GM12864 (cell line): ENCODE measurements at regions not wholly inside any gene's neighbourhood (a gene's known extent, or its start where the extent isn't known, plus 50 kb on each side); places are given as distances from the start of the nearest gene placed in this dataset.

Experiments
- DNase-seq: peaks from one replicate; pipeline ENCODE4 v3.0.0-alpha.2; 2011; ENCODE audit warnings: low read depth
- H3K4me3 ChIP-seq: 2 replicates; pipeline ENCODE4 v1.5.1; 2011; ENCODE audit warnings: mild to moderate bottlenecking, low read depth, low read length, control low read depth
- TF ChIP-seq, protein P1 (sequence below): IDR thresholded peaks from 2 replicates; pipeline ENCODE4 v1.5.1; 2011; ENCODE audit warnings: low read depth, mild to moderate bottlenecking, moderate library complexity, low read length, control low read depth, inconsistent platforms; ENCODE audit errors: missing control alignments

DNA sequence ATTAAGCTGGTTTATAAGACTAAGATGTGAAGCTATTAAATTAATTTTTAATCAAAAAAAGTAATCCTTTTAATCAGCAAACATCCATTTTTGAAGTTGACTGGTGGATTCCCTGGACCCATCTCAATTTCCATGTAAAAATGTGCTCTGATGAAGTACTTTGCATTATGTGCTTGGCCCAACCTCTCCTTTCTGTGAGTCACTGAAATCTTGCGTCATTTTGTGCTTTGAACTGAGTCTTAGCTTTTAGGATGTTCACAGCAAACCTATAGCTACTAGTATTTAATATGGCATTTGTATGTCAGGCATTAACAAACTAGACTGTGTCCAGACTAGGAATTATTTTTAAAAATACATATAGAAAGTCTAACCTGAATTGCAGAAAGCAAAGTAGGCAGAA is 55.0 kb upstream of the CDH12 start:
- DNase-seq = no peak
- TF ChIP-seq, protein P1, sequence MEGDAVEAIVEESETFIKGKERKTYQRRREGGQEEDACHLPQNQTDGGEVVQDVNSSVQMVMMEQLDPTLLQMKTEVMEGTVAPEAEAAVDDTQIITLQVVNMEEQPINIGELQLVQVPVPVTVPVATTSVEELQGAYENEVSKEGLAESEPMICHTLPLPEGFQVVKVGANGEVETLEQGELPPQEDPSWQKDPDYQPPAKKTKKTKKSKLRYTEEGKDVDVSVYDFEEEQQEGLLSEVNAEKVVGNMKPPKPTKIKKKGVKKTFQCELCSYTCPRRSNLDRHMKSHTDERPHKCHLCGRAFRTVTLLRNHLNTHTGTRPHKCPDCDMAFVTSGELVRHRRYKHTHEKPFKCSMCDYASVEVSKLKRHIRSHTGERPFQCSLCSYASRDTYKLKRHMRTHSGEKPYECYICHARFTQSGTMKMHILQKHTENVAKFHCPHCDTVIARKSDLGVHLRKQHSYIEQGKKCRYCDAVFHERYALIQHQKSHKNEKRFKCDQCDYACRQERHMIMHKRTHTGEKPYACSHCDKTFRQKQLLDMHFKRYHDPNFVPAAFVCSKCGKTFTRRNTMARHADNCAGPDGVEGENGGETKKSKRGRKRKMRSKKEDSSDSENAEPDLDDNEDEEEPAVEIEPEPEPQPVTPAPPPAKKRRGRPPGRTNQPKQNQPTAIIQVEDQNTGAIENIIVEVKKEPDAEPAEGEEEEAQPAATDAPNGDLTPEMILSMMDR = no peak
- no peak overlapping the region for H3K4me3 ChIP-seq
